Astrocyte of the cerebellum (primary cell): ENCODE measurements at regions not wholly inside any gene's neighbourhood (a gene's known extent, or its start where the extent isn't known, plus 50 kb on each side); places are given as distances from the start of the nearest gene placed in this dataset.
A peak's percentile ranks its signal among the peaks of the same experiment; 100 is the strongest.
"Not testable (repeated sequence)": the region's sequence is repeated elsewhere in the genome, so short reads cannot be mapped to it uniquely, and the experiment has no call there.

Experiments used
- DNase-seq: peaks from one replicate; pipeline ENCODE4 v3.0.0-alpha.2; 2011; ENCODE audit warnings: low read depth
- H3K4me3 ChIP-seq: 2 replicates; pipeline ENCODE4 v1.5.1; 2011; ENCODE audit warnings: mild to moderate bottlenecking, low read depth, low read length, moderate library complexity
- in situ Hi-C: cut with HindIII; loops from 2 replicates; pipeline ENCODE4 v1.10.0; 2017; ENCODE audit warnings: low sequenced_read_pairs
- TF ChIP-seq, protein P1 (sequence below): IDR thresholded peaks from 2 replicates; pipeline ENCODE4 v1.5.1; 2012; ENCODE audit warnings: low read length, low read depth, moderate library complexity, mild to moderate bottlenecking; ENCODE audit errors: missing control alignments

DNA sequence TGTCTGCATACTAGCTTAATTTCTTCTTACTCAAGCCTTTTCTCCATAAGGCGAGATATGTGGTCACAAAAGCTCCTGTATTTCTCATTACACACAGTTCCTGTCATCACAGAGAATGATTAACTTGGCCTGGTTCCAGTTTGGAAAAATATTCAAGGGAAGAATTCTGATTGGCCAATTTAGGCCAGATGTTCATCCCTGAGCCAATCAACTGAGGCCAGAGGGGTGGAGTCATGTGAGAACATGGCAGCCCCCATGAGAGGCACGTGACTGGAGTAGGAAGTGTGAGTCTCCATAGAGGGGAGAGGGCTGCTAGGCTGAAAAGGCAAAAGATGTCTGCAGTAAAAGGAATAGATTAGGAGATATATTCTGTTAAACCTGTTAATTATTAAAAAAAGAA lies 167.5 kb upstream of the FRG2C start:
- DNase-seq, H3K4me3 ChIP-seq, in situ Hi-C loops: not testable (repeated sequence)

DNA sequence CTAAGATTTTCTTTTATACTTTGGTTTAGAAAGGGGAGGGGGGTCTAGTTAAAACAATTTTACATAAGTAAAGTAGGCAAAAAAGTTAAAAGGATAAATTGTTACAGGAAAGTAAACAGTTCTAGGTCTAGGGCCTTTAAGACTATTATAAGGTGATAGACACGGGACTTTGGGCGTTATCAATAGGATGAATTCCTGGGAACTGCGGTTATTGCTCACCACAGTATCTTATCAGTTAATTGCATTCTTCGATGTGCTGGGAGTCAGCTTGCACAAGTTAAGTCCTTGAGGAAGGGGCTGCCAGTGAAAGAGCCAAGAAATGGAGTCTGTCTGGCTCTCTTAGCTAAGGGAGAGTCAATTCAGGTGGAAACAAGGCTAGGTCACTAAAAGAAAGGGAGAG lies 163.8 kb upstream of the FRG2C start:
- H3K4me3 ChIP-seq, DNase-seq, in situ Hi-C loops: not testable (repeated sequence)

DNA sequence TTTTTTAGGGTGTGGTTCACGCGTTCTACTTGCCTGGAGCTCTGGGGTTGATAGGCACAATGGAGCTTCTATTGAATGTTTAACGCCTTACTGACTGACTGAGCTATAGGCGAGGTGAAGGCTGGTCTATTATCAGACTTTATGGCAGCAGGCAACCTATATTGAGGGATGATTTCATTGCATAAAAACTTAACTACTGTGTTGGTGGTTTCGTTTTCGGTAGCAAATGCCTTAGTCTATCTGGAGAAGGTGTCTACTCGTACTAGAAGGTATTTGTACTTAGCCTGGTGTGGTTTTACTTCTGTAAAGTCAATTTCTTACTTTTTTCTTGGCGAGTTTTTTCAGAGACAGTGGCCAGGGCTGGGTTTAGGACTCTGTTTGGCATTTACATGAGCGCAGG lies 162.0 kb upstream of the FRG2C start:
- DNase-seq, H3K4me3 ChIP-seq, in situ Hi-C loops: not testable (repeated sequence)

DNA sequence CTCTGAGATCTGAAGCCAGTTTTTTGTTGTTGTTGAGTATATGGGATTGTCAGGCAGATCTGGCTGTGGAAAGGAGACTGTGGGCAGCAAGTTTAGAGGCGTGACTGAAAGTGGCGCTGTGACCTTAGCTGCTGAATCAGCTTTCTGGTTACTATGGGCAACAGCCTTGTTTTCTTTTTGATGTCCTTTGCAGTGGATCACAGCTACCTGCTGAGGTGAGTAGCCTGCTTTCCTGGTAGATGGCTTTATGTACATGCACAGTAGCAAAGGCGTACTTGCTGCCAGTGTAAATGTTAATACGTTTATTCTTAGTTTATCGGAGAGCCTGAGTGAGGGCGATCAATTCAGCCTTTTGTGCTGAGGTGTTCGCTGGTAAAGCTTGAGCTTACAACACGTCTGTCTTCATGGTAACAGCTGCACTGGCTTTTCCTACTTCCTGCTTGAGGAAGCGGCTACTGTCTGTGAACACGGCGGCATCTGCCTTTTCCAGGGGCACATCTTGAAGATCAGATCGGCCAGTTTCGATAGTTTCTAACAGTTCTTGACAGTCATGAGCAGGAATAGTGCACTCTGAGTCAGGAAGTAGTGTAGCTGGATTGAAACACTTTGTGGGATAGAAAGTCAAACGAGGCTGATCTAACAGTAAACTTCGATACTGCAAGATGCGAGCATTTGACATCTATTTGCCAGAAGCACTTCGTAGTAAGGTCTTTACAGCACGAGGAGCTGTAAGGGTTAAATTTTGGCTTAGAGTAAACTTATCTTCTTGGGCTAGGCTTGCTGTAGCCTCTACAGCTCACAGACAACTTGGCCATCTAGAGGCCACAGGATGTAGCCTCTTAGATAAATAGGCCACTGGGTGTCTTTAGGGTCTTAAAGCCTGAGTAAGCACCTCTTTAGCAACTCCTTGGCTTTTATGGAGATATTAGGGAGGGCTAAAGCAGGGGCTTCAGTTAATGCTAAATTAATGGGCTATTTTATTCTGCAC lies 161.1 kb upstream of the FRG2C start:
- in situ Hi-C loops, DNase-seq, H3K4me3 ChIP-seq: not testable (repeated sequence)

DNA sequence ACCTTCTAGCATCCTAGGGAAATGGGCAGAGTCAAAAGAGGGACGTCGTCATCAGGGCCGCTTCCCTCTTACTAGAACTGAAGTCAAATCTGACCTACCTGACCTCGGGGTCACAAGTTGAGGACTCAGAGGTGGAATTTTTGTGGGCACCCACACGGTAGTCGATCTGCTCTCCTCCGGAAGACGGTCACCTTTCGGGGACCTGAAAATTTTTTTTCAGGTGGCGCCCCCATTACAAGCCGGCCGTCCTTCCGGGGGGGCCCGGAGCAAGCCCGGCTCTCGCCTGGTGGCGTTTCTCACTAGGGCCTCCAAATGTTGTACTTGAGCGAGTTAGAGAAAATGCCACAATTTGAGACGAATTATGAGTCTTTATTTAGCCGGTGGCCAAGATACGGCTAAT lies 157.5 kb upstream of the FRG2C start:
- TF ChIP-seq, protein P1, sequence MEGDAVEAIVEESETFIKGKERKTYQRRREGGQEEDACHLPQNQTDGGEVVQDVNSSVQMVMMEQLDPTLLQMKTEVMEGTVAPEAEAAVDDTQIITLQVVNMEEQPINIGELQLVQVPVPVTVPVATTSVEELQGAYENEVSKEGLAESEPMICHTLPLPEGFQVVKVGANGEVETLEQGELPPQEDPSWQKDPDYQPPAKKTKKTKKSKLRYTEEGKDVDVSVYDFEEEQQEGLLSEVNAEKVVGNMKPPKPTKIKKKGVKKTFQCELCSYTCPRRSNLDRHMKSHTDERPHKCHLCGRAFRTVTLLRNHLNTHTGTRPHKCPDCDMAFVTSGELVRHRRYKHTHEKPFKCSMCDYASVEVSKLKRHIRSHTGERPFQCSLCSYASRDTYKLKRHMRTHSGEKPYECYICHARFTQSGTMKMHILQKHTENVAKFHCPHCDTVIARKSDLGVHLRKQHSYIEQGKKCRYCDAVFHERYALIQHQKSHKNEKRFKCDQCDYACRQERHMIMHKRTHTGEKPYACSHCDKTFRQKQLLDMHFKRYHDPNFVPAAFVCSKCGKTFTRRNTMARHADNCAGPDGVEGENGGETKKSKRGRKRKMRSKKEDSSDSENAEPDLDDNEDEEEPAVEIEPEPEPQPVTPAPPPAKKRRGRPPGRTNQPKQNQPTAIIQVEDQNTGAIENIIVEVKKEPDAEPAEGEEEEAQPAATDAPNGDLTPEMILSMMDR: no peak
- no peak overlapping the region for H3K4me3 ChIP-seq
- DNase-seq: no peak
- in situ Hi-C loops: no loop called here

DNA sequence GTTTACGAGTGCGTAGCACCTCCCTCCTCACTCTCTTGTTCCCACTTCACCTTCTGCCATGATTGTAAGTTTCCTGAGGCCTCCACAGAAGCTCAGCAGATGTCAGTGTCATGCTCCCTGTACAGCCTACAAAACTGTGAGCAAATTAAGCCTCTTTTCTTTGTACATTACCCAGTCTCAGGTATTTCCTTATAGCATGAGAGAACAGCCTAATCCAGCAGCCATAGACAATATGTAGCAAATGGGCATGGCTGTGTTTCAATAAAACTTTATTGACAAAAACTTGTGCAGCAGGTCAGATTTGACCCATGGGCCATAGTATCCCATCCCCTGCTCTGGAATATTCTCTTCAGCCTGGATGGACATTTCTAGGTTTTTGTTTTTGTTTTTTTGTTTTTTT lies 156.2 kb upstream of the FRG2C start:
- in situ Hi-C loops, H3K4me3 ChIP-seq, DNase-seq: not testable (repeated sequence)

DNA sequence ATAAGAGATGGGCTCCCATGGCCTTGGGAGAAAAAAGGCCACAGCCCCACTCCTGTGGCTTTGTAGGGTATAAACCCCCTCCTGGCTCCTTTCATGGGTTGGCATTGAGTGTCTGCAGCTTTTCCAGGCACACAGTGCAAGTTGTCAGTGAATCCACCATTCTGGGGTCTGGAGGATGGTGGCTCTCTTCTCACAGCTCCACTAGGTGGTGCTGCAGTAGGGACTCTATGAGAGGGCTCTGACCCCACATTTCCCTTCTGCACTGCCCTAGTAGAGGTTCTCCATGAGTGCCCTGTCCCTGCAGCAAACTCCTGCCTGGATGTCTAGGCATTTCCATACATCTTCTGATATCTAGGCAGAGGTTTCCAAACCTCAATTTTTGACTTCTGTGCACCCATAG lies 136.5 kb upstream of the FRG2C start:
- DNase-seq, in situ Hi-C loops, H3K4me3 ChIP-seq: not testable (repeated sequence)

DNA sequence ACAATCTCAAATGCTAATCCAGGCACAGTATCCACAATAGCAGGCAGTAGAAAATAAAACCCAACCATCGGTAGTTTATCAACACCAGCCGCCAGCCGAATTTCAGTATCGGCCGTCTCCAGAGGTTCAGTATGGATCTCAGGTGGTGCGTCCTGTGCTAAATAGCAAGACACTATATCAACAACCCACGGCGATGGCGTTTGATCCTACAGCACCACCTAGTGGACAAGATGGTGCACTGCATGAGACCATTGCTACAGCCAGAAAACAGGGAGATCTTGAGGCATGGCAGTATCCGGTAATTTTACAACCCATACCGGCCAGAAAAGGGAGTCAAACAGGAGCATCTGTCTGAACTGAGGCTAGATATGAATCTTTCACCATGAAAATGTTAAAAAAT lies 112.0 kb upstream of the FRG2C start:
- DNase-seq: peak; percentile 0
- H3K4me3 ChIP-seq, in situ Hi-C loops: not testable (repeated sequence)
- TF ChIP-seq, protein P1: peak; percentile 52

DNA sequence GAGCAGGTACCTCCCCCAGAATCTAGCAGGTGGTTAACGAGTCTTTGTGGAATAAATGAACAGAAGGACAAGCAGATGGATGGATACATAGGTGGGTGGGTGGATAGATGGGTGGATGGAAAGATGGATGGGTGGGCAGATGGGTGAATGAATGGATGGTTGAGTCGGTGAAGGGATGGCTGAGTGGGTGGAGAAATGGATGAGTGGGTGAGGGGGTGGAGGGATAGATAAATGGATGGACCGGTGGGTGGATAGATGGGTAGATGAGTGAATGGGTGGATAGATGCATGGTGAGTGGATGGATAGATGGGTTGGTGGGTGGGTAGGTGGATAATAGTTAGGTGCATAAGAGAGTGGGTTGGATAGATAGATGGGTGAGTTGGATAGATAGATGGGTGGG lies 99.7 kb upstream of the FRG2C start:
- DNase-seq, in situ Hi-C loops: not testable (repeated sequence)

DNA sequence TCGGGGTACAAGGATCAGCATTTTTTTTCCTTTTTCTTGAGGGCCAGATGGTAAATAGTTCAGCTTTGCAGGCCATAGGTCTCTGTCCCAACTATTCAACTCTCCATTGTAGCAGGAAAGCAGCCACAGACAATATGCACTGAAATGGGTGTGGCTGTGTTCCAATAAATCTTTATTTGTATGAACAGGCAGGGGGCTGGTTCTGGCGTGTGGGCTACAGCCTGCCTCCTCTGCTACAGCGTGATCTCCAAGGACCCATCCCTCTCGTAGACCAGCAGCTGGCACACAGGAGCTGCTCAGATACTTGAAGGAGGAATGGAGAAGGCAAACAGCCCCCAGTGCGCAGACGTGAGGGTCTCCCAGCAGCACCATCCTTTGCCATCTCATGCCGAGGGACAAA lies 91.8 kb upstream of the FRG2C start:
- DNase-seq, in situ Hi-C loops, H3K4me3 ChIP-seq: not testable (repeated sequence)

More for the DNA sequence above, 99.7 kb upstream of the FRG2C start:
- H3K4me3 ChIP-seq: not testable (repeated sequence)

DNA sequence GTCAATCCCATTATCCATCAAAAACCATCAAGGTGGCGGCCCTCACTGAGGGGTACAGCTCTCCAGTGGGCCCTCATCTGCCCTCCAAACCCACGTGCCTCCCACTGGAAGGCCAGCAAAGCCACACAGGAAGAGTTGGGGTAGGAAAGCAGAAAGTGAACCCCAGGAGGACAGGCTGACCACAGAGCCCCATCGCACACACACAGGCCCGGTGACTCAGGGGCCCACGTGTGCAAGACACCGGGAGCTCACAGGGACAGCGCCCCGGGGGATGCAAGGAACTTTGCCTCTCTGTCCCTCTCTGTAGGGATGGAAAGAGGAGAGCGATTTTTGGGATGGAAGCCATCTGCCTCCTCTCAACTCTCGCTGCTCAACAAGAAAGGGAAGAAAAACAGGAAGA lies 85.0 kb upstream of the FRG2C start:
- H3K4me3 ChIP-seq, in situ Hi-C loops, DNase-seq: not testable (repeated sequence)

DNA sequence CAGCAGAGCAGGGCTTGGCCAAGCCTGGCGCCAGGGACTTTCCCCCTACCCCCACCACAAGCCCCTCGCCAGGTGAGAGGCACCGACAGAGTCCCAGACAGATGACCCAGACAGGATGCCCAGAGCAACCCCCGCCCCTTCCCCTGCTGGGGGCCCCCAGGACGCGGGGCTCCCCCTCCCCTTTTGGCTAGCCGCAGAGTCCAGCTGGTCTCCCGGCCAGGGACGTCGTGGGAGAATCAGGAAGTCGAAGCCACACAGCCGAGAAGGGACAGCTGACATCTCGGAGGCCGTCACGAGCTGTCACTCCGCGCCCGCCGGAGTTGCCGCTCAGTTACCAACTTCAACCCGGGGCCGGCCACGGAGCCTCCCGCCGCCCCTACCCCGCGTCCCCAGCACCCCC lies 84.6 kb upstream of the FRG2C start:
- in situ Hi-C loops, DNase-seq: not testable (repeated sequence)
- H3K4me3 ChIP-seq: peak overlapping the region; percentile 38
